Endodermal cell (in vitro differentiated cells): ENCODE measurements at regions not wholly inside any gene's neighbourhood (a gene's known extent, or its start where the extent isn't known, plus 50 kb on each side); places are given as distances from the start of the nearest gene placed in this dataset.

ENCODE experiments used
- DNase-seq: peaks from one replicate; pipeline ENCODE4 v3.0.0-alpha.2; 2017
- H3K27ac ChIP-seq: 2 replicates; pipeline ENCODE4 v1.5.1; 2013; ENCODE audit warnings: mild to moderate bottlenecking, low read depth, low read length, moderate library complexity
- H3K27me3 ChIP-seq: 2 replicates; pipeline ENCODE4 v1.6.1; 2013; ENCODE audit warnings: mild to moderate bottlenecking, low read length, moderate library complexity; ENCODE audit not compliant: insufficient read depth, control insufficient read depth, poor library complexity, severe bottlenecking
- H3K36me3 ChIP-seq: 2 replicates; pipeline ENCODE4 v1.7.0; 2013; ENCODE audit warnings: mild to moderate bottlenecking, low read length, moderate library complexity; ENCODE audit not compliant: control insufficient read depth, insufficient read depth
- H3K4me1 ChIP-seq: one replicate; pipeline ENCODE4 v1.7.0; 2013; ENCODE audit warnings: low read length; ENCODE audit not compliant: control insufficient read depth, insufficient read depth
- H3K4me3 ChIP-seq: 2 replicates; pipeline ENCODE4 v1.5.1; 2013; ENCODE audit warnings: mild to moderate bottlenecking, low read length, moderate library complexity
- H3K9ac ChIP-seq: 2 replicates; pipeline ENCODE4 v1.6.1; 2013; ENCODE audit warnings: mild to moderate bottlenecking, low read length, moderate library complexity; ENCODE audit not compliant: poor library complexity, severe bottlenecking; ENCODE audit errors: extremely low read depth
- H3K9me3 ChIP-seq: 2 replicates; pipeline ENCODE4 v1.6.1; 2013; ENCODE audit warnings: mild to moderate bottlenecking, low read length, moderate library complexity; ENCODE audit not compliant: control insufficient read depth
- H3K27ac Mint-ChIP-seq: 2 replicates; pipeline ENCODE4 v1.8.0; 2020; ENCODE audit warnings: mixed read lengths
- H3K27me3 Mint-ChIP-seq: 2 replicates; pipeline ENCODE4 v1.8.0; 2021; ENCODE audit warnings: mild to moderate bottlenecking, mixed read lengths; ENCODE audit not compliant: insufficient read depth
- H3K36me3 Mint-ChIP-seq: 2 replicates; pipeline ENCODE4 v1.8.0; 2020; ENCODE audit warnings: low read depth, mixed read lengths
- H3K4me1 Mint-ChIP-seq: 2 replicates; pipeline ENCODE4 v1.8.0; 2020; ENCODE audit warnings: mixed read lengths
- H3K4me3 Mint-ChIP-seq: 2 replicates; pipeline ENCODE4 v1.8.0; 2020; ENCODE audit warnings: mild to moderate bottlenecking, moderate library complexity, mixed read lengths
- H3K9me3 Mint-ChIP-seq: 2 replicates; pipeline ENCODE4 v1.8.0; 2020; ENCODE audit warnings: mild to moderate bottlenecking, mixed read lengths
- WGBS, 2 experiments: methylation state at CpG; one replicate each; pipeline versions ENCODE4 v1.1.5 to v1.1.7; 2013; ENCODE audit warnings: missing lambda C conversion rate in 2 of 2, mixed read lengths in 1 of 2; ENCODE audit not compliant: insufficient coverage in 1 of 2, insufficient read length in 1 of 2; 5-methylcytosine and 5-hydroxymethylcytosine counted together
- TF ChIP-seq, protein P1 (sequence below): fragments of 200-600 bp; sonication (generic); conservative IDR thresholded peaks from 2 replicates; pipeline ENCODE4 v1.5.0; 2021; ENCODE audit warnings: antibody characterized with exemption, mild to moderate bottlenecking

DNA sequence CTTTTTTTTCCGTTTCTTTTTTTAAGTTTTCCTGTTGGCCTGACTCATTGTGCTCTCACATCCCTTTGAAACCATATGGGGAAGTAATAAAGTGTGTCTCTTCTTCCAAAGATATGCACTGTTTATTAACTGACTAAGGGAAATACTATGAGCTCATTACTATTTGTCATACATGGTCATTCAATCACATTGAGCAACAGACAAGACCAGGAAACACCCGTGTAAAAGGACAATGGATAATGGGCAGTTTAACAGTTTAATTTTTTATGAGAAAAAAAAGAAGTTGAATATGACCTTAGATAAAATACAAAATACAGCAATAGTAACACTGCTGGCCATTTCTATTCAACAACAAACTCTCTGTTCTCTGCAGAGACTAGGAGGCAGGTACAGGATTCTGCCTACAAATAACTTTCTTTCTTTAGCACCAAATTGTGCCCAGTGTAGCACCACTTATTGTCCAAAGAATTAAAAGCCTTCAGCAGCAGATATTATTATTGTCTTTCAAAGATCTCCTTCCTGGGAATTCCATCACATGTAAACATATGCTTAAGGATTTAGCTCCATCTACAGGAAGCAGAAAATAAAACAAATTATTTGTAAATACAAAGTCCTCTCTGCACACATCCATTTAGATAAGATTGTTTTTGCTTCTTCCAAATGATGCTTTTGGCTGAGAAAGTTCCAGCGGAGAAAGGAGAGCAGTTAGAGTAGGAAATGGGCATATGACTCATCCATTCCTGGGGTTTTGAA, 55.0 kb upstream of the AKR1E2 start:
- Histone ChIP-seq H3K4me3 (no peak overlapping the region), H3K4me1 (no peaks in the 10 kb centered on the region), H3K9me3 (no peaks in the 10 kb centered on the region), H3K36me3 (no peaks in the 10 kb centered on the region), H3K27ac (no peak overlapping the region), H3K9ac (no peak overlapping the region), H3K27me3 (no peaks in the 10 kb centered on the region)
- Mint-ChIP-seq H3K9me3 (no peaks in the 10 kb centered on the region), H3K36me3 (no peaks in the 10 kb centered on the region), H3K27me3 (no peaks in the 10 kb centered on the region), H3K4me1 (no peaks in the 10 kb centered on the region), H3K27ac (no peak overlapping the region), H3K4me3 (no peak overlapping the region)
- DNase-seq, result no peak
- TF ChIP-seq, protein P1, sequence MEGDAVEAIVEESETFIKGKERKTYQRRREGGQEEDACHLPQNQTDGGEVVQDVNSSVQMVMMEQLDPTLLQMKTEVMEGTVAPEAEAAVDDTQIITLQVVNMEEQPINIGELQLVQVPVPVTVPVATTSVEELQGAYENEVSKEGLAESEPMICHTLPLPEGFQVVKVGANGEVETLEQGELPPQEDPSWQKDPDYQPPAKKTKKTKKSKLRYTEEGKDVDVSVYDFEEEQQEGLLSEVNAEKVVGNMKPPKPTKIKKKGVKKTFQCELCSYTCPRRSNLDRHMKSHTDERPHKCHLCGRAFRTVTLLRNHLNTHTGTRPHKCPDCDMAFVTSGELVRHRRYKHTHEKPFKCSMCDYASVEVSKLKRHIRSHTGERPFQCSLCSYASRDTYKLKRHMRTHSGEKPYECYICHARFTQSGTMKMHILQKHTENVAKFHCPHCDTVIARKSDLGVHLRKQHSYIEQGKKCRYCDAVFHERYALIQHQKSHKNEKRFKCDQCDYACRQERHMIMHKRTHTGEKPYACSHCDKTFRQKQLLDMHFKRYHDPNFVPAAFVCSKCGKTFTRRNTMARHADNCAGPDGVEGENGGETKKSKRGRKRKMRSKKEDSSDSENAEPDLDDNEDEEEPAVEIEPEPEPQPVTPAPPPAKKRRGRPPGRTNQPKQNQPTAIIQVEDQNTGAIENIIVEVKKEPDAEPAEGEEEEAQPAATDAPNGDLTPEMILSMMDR, result peak; percentile 36
- WGBS, 2 experiments, result 72% methylated on average over 2 of the region's 3 CpGs; no CpG with 5 or more reads in 1 of the 2 experiments

DNA sequence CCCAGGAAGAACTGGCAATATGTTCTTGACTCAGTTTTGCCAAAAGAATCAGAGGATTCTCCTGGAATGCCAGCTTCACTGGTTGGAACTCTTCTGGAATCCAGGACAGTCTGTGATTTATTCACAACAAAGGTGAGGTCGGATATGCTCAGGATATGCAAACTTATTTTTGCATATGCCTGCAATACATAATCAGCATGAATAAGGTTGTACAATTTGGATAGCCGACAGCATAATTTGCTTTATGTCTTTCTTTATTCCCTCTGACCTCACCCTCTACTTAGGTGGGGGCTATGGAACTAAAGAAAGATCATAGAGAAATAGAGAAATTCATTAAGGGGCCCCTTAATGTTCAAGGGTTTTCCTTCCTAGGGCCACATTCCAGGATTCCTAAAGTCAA, 57.6 kb upstream of the AKR1E2 start:
- Histone ChIP-seq H3K27me3 (no peaks in the 10 kb centered on the region), H3K36me3 (no peaks in the 10 kb centered on the region), H3K4me3 (no peak overlapping the region), H3K4me1 (no peaks in the 10 kb centered on the region), H3K27ac (no peak overlapping the region), H3K9ac (no peak overlapping the region), H3K9me3 (no peaks in the 10 kb centered on the region)
- DNase-seq, result no peak
- Mint-ChIP-seq H3K27me3 (no peaks in the 10 kb centered on the region), H3K27ac (no peak overlapping the region), H3K4me3 (no peak overlapping the region), H3K4me1 (no peaks in the 10 kb centered on the region), H3K9me3 (no peaks in the 10 kb centered on the region), H3K36me3 (no peaks in the 10 kb centered on the region)
- TF ChIP-seq, protein P1, result no peak
- 91% methylated on average over 2 of the region's 2 CpGs; no CpG with 5 or more reads in 1 of the 2 experiments for WGBS, 2 experiments

DNA sequence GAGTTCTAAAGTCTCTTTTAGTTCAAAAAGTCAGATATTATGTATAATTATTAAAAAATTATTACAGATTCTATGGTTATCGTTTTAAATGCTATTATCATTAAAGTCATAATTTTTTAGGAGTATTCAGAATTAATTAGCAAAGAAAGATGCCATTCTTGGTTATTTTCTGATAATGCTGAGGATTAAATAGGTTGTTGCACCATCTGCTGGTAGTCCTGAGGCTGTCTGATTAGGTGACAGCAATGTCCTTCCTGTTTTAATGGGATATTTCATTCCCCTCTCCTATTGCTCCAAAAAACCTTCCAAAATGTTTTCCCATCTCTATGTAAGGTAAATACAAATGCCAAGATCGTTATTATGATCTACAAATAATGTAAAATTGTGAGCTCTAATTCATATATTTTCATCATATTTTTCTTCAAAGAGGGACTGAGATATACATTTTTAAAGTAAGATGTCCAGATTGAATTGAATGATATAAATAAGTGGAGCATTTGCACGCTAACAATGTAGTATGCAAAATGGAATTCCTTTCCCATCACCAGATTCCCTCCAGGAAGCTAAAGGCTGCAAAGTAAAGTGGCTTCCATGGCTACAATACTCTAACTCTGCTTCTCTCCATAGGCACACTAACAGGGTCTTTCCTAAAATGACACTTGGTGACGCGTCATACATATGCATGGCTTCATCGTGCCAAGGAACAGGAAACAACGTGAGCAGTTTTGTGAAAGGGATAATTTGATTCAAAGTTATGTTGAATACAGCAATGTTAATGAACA, 58.8 kb upstream of the AKR1E2 start:
- no peak overlapping the region for H3K4me3 Mint-ChIP-seq
- TF ChIP-seq, protein P1, result peak; percentile 83
- no peak for DNase-seq
- Histone ChIP-seq H3K9ac (no peak overlapping the region), H3K4me3 (no peak overlapping the region), H3K4me1 (no peaks in the 10 kb centered on the region), H3K27me3 (no peaks in the 10 kb centered on the region), H3K36me3 (no peaks in the 10 kb centered on the region), H3K9me3 (no peaks in the 10 kb centered on the region), H3K27ac (peak overlapping the region; percentile 77)
- H3K9me3 Mint-ChIP-seq, result no peaks in the 10 kb centered on the region
- WGBS, 2 experiments, result 50 to 74% methylated on average over 2 to 5 of the region's 7 CpGs
- H3K27me3 Mint-ChIP-seq, result no peaks in the 10 kb centered on the region
- H3K4me1 Mint-ChIP-seq, result no peaks in the 10 kb centered on the region
- H3K27ac Mint-ChIP-seq, result no peak overlapping the region
- H3K36me3 Mint-ChIP-seq, result no peaks in the 10 kb centered on the region
